ENCODE measurements at regions not wholly inside any gene's neighbourhood (a gene's known extent, or its start where the extent isn't known, plus 50 kb on each side); places are given as distances from the start of the nearest gene placed in this dataset.

DNA sequence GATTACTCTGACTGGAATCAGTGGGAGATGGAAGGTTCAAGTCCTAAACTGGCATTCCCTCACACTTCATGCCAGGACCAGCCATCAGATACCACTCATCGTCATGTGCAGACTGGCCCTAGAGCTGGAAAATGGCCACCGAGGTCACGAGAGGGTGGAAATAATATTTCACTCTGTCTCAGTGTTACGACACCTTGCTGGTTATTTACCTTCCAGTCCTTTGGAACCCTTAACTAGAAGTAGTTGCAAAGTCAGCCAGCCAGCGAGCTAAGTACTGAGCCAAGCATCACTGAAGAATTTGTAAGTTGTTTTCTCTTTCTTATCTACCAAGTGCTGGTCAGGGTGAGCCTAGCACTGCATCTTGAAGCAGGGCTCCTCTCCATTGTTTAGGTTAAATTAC is 309.9 kb upstream of the RASGRP1 start:
- no peak overlapping the region for H3K27ac ChIP-seq (ENCODE audit: low read depth in 2 of 2, low read length in 1 of 2)
- peaks cover 4% of the 10 kb centered on the region for H3F3A ChIP-seq (replicated peaks; ENCODE audit: insufficient read depth)
- no peak overlapping the region for H3K4me3 ChIP-seq (ENCODE audit: low read depth in 2 of 2, low read length in 1 of 2)
- H3K9ac ChIP-seq, result no peak overlapping the region
- H3K36me3 ChIP-seq (replicated peaks in 1 of 2; ENCODE audit: control insufficient read depth in 1 of 2, insufficient read depth in 2 of 2, low read length in 1 of 2), result no peaks in the 10 kb centered on the region
- ChIA-PET POLR2A (no interaction called here), CTCF (interaction anchor here (1.4 kb wide), 1 partner anchor 173 kb away, joined by 3 read pairs; no protein-coding TSS in a partner anchor)
- no peak for DNase-seq
- H4K20me1 ChIP-seq (ENCODE audit: insufficient read depth), result no peaks in the 10 kb centered on the region
- H3K4me1 ChIP-seq (ENCODE audit: control insufficient read depth in 1 of 2, insufficient read depth in 2 of 2, low read depth in 1 of 2, low read length in 1 of 2), result peaks cover 18 to 33% of the 10 kb centered on the region in 2 experiments; a peak in 2 of 4 replicates
- H3K4me2 ChIP-seq, result no peak overlapping the region
- no peaks in the 10 kb centered on the region for H3K9me2 ChIP-seq
- H3K9me3 ChIP-seq, result no peaks in the 10 kb centered on the region
- no peak for TF ChIP-seq TAF1 (IDR thresholded peaks at IDR 0.05; ENCODE audit: borderline replicate concordance, low read depth, low read length)
- no peak for TF ChIP-seq EZH2phosphoT487 (IDR thresholded peaks at IDR 0.05; ENCODE audit: borderline replicate concordance, low read depth)
- no peak for TF ChIP-seq ELF1 (IDR thresholded peaks at IDR 0.05)
- TF ChIP-seq, protein P1, sequence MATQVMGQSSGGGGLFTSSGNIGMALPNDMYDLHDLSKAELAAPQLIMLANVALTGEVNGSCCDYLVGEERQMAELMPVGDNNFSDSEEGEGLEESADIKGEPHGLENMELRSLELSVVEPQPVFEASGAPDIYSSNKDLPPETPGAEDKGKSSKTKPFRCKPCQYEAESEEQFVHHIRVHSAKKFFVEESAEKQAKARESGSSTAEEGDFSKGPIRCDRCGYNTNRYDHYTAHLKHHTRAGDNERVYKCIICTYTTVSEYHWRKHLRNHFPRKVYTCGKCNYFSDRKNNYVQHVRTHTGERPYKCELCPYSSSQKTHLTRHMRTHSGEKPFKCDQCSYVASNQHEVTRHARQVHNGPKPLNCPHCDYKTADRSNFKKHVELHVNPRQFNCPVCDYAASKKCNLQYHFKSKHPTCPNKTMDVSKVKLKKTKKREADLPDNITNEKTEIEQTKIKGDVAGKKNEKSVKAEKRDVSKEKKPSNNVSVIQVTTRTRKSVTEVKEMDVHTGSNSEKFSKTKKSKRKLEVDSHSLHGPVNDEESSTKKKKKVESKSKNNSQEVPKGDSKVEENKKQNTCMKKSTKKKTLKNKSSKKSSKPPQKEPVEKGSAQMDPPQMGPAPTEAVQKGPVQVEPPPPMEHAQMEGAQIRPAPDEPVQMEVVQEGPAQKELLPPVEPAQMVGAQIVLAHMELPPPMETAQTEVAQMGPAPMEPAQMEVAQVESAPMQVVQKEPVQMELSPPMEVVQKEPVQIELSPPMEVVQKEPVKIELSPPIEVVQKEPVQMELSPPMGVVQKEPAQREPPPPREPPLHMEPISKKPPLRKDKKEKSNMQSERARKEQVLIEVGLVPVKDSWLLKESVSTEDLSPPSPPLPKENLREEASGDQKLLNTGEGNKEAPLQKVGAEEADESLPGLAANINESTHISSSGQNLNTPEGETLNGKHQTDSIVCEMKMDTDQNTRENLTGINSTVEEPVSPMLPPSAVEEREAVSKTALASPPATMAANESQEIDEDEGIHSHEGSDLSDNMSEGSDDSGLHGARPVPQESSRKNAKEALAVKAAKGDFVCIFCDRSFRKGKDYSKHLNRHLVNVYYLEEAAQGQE (IDR thresholded peaks at IDR 0.05; ENCODE audit: low read depth, low read length), result no peak
- TF ChIP-seq, protein P2, sequence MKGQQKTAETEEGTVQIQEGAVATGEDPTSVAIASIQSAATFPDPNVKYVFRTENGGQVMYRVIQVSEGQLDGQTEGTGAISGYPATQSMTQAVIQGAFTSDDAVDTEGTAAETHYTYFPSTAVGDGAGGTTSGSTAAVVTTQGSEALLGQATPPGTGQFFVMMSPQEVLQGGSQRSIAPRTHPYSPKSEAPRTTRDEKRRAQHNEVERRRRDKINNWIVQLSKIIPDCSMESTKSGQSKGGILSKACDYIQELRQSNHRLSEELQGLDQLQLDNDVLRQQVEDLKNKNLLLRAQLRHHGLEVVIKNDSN (IDR thresholded peaks at IDR 0.05; ENCODE audit: borderline replicate concordance, low read depth), result no peak
- no peak for TF ChIP-seq POLR2AphosphoS5 (IDR thresholded peaks at IDR 0.05; ENCODE audit: low read depth, low read length)
- TF ChIP-seq, protein P3, sequence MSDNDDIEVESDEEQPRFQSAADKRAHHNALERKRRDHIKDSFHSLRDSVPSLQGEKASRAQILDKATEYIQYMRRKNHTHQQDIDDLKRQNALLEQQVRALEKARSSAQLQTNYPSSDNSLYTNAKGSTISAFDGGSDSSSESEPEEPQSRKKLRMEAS (IDR thresholded peaks at IDR 0.05; ENCODE audit: low read depth), result no peak
- TF ChIP-seq SIN3A (IDR thresholded peaks at IDR 0.05; ENCODE audit: borderline replicate concordance, low read depth, low read length), result no peak
- TF ChIP-seq, protein P4, sequence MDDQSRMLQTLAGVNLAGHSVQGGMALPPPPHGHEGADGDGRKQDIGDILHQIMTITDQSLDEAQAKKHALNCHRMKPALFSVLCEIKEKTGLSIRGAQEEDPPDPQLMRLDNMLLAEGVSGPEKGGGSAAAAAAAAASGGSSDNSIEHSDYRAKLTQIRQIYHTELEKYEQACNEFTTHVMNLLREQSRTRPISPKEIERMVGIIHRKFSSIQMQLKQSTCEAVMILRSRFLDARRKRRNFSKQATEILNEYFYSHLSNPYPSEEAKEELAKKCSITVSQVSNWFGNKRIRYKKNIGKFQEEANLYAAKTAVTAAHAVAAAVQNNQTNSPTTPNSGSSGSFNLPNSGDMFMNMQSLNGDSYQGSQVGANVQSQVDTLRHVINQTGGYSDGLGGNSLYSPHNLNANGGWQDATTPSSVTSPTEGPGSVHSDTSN (IDR thresholded peaks at IDR 0.05), result no peak
- no peak for TF ChIP-seq NRF1 (IDR thresholded peaks at IDR 0.05; ENCODE audit: low read depth, low read length)
- H2AFZ ChIP-seq (ENCODE audit: low read depth), result no peak overlapping the region
- no peaks in the 10 kb centered on the region for H3K27me3 ChIP-seq (ENCODE audit: insufficient read depth)
- 96% methylated on average over 5 of the region's 5 CpGs for WGBS (ENCODE audit: low lambda C conversion rate)
- H3K79me2 ChIP-seq (ENCODE audit: insufficient read depth), result no peaks in the 10 kb centered on the region

DNA sequence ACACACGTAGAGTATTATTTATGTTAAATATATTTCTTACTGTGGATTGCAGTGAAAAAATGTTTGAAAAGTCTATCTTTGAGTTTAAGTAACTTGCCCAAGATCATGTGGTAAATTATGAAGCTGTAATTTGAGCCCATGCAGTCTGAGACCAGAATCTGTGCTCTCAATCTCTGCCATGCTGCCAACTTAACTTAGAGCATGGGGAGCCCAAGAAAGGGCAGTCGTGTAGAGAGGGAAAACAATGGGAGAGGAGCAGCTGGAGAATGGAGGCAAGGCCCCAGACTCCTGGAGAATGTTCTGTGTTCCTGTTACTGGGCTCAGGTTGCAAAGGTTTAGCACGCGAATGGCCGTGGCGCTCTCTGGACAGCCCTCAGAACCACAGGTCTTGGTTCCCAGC is 311.6 kb upstream of the RASGRP1 start:
- WGBS (ENCODE audit: low lambda C conversion rate), result 77% methylated on average over 6 of the region's 6 CpGs
- Histone ChIP-seq H3K9me2 (no peaks in the 10 kb centered on the region), H3K9me3 (no peaks in the 10 kb centered on the region), H3K9ac (no peak overlapping the region), H3K4me2 (peak overlapping the region; percentile 49; the same call in 1 of the 2 replicates), H3K27me3 (ENCODE audit: insufficient read depth) (no peaks in the 10 kb centered on the region), H2AFZ (ENCODE audit: low read depth) (no peak overlapping the region), H4K20me1 (ENCODE audit: insufficient read depth) (no peaks in the 10 kb centered on the region), H3K36me3 (replicated peaks in 1 of 2; ENCODE audit: control insufficient read depth in 1 of 2, insufficient read depth in 2 of 2, low read length in 1 of 2) (no peaks in the 10 kb centered on the region), H3K79me2 (ENCODE audit: insufficient read depth) (no peaks in the 10 kb centered on the region), H3F3A (replicated peaks; ENCODE audit: insufficient read depth) (peaks cover 4% of the 10 kb centered on the region), H3K27ac (ENCODE audit: low read depth in 2 of 2, low read length in 1 of 2) (peak overlapping the region; percentile 52 to 92; a peak in 3 of 4 replicates), H3K4me1 (ENCODE audit: control insufficient read depth in 1 of 2, insufficient read depth in 2 of 2, low read depth in 1 of 2, low read length in 1 of 2) (peaks cover 18 to 33% of the 10 kb centered on the region in 2 experiments; a peak in 2 of 4 replicates), H3K4me3 (ENCODE audit: low read depth in 2 of 2, low read length in 1 of 2) (no peak overlapping the region)
- ChIA-PET CTCF (interaction anchor here (1.3 to 1.5 kb wide), 2 partner anchors 19 to 312 kb away, joined by 3 read pairs; partner anchors contain the start of gene RASGRP1), POLR2A (no interaction called here)
- DNase-seq, result no peak
- TF ChIP-seq NRF1 (IDR thresholded peaks at IDR 0.05; ENCODE audit: low read depth, low read length), result no peak
- TF ChIP-seq, protein P1 (IDR thresholded peaks at IDR 0.05; ENCODE audit: low read depth, low read length), result no peak
- peak; percentile 15 to 62; a peak in 1 of 4 replicates for TF ChIP-seq EP300 (IDR thresholded peaks at IDR 0.05; ENCODE audit: borderline replicate concordance in 1 of 2, low read depth in 1 of 2, low read length in 1 of 2)
- no peak for TF ChIP-seq CHD2 (IDR thresholded peaks at IDR 0.05; ENCODE audit: low read length, partially characterized antibody)
- no peak for TF ChIP-seq TAF1 (IDR thresholded peaks at IDR 0.05; ENCODE audit: borderline replicate concordance, low read depth, low read length)
- TF ChIP-seq TCF12 (IDR thresholded peaks at IDR 0.05), result peak; percentile 80
- TF ChIP-seq, protein P5, sequence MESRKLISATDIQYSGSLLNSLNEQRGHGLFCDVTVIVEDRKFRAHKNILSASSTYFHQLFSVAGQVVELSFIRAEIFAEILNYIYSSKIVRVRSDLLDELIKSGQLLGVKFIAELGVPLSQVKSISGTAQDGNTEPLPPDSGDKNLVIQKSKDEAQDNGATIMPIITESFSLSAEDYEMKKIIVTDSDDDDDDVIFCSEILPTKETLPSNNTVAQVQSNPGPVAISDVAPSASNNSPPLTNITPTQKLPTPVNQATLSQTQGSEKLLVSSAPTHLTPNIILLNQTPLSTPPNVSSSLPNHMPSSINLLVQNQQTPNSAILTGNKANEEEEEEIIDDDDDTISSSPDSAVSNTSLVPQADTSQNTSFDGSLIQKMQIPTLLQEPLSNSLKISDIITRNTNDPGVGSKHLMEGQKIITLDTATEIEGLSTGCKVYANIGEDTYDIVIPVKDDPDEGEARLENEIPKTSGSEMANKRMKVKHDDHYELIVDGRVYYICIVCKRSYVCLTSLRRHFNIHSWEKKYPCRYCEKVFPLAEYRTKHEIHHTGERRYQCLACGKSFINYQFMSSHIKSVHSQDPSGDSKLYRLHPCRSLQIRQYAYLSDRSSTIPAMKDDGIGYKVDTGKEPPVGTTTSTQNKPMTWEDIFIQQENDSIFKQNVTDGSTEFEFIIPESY (IDR thresholded peaks at IDR 0.05; ENCODE audit: borderline replicate concordance, low read depth), result no peak
- TF ChIP-seq RAD21 (IDR thresholded peaks at IDR 0.05; ENCODE audit: low read length), result no peak

Data from SK-N-SH (cell line).